SK-N-SH treated with all-trans-retinoic acid at 6 μM for 48 hours (cell line): ENCODE measurements at regions not wholly inside any gene's neighbourhood (a gene's known extent, or its start where the extent isn't known, plus 50 kb on each side); places are given as distances from the start of the nearest gene placed in this dataset.

Experiments used
- ARNTL ChIP-seq: fragments of 450-650 bp; formaldehyde crosslinking; IDR thresholded peaks from 2 replicates; pipeline ENCODE4 v1.5.0; 2020; ENCODE audit warnings: low read depth, mild to moderate bottlenecking, moderate library complexity, borderline replicate concordance
- BACH2 ChIP-seq: fragments of 250-450 bp; sonication (Bioruptor Pico); IDR thresholded peaks from 2 replicates; pipeline ENCODE4 v1.9.0; 2021; ENCODE audit warnings: mild to moderate bottlenecking, borderline replicate concordance
- CSRNP3 ChIP-seq: fragments of 250-450 bp; sonication (Bioruptor Pico); IDR thresholded peaks from 2 replicates; pipeline ENCODE4 v1.5.1; 2021; ENCODE audit warnings: mild to moderate bottlenecking, moderate library complexity
- ISL1 ChIP-seq: fragments of 250-450 bp; sonication (Bioruptor Pico); IDR thresholded peaks from 2 replicates; pipeline ENCODE4 v2.1.2; 2022; ENCODE audit warnings: mild to moderate bottlenecking, moderate library complexity
- OSR1 ChIP-seq: fragments of 250-450 bp; sonication (Bioruptor Pico); IDR thresholded peaks from 2 replicates; pipeline ENCODE4 v1.8.0; 2022; ENCODE audit warnings: moderate library complexity, mild to moderate bottlenecking, inconsistent platforms
- PPARA ChIP-seq: fragments of 250-450 bp; sonication (Bioruptor Pico); IDR thresholded peaks from 2 replicates; pipeline ENCODE4 v1.5.0; 2020; ENCODE audit warnings: mild to moderate bottlenecking, borderline replicate concordance
- RARB ChIP-seq: fragments of 250-450 bp; sonication (Bioruptor Pico); IDR thresholded peaks from 2 replicates; pipeline ENCODE4 v1.8.0; 2021; ENCODE audit warnings: mild to moderate bottlenecking, moderate library complexity
- SNAI2 ChIP-seq: fragments of 250-450 bp; sonication (Bioruptor Pico); IDR thresholded peaks from 2 replicates; pipeline ENCODE4 v1.5.0; 2020; ENCODE audit warnings: mild to moderate bottlenecking, moderate library complexity
- ZFP3 ChIP-seq: fragments of 250-450 bp; sonication (Bioruptor Pico); IDR thresholded peaks from 2 replicates; pipeline ENCODE4 v1.5.0; 2020; ENCODE audit warnings: mild to moderate bottlenecking, moderate library complexity
- ZFP30 ChIP-seq: fragments of 450-650 bp; formaldehyde crosslinking; IDR thresholded peaks from 2 replicates; pipeline ENCODE4 v1.5.0; 2022; ENCODE audit warnings: mild to moderate bottlenecking, moderate library complexity
- ZNF70 ChIP-seq: fragments of 450-650 bp; formaldehyde crosslinking; IDR thresholded peaks from 2 replicates; pipeline ENCODE4 v1.5.0; 2020; ENCODE audit warnings: mild to moderate bottlenecking, moderate library complexity
- TF ChIP-seq, protein P1 (sequence below): fragments of 250-450 bp; sonication (Bioruptor Pico); IDR thresholded peaks from 2 replicates; pipeline ENCODE4 v1.8.0; 2020; ENCODE audit warnings: mild to moderate bottlenecking, moderate library complexity, borderline replicate concordance

GRCh38 chr15:69576948-69577351 lies 124.3 kb downstream of the RPLP1 start:
- TF ChIP-seq, protein P1, sequence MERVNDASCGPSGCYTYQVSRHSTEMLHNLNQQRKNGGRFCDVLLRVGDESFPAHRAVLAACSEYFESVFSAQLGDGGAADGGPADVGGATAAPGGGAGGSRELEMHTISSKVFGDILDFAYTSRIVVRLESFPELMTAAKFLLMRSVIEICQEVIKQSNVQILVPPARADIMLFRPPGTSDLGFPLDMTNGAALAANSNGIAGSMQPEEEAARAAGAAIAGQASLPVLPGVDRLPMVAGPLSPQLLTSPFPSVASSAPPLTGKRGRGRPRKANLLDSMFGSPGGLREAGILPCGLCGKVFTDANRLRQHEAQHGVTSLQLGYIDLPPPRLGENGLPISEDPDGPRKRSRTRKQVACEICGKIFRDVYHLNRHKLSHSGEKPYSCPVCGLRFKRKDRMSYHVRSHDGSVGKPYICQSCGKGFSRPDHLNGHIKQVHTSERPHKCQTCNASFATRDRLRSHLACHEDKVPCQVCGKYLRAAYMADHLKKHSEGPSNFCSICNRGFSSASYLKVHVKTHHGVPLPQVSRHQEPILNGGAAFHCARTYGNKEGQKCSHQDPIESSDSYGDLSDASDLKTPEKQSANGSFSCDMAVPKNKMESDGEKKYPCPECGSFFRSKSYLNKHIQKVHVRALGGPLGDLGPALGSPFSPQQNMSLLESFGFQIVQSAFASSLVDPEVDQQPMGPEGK (CRISPR knock-in tag): no peak
- no peak for TF ChIP-seq BACH2 (CRISPR knock-in tag)
- TF ChIP-seq PPARA (CRISPR knock-in tag): no peak
- no peak for TF ChIP-seq ZNF70 (CRISPR knock-in tag)
- no peak for TF ChIP-seq OSR1 (CRISPR knock-in tag)
- no peak for TF ChIP-seq RARB (CRISPR knock-in tag)
- TF ChIP-seq ZFP3 (CRISPR knock-in tag): no peak
- no peak for TF ChIP-seq ZFP30 (CRISPR knock-in tag)
- no peak for TF ChIP-seq CSRNP3 (CRISPR knock-in tag)
- no peak for TF ChIP-seq ISL1
- TF ChIP-seq ARNTL (CRISPR knock-in tag): no peak
- no peak for TF ChIP-seq SNAI2 (CRISPR knock-in tag)
